Vagina (tissue), 2 donors: ENCODE measurements at regions not wholly inside any gene's neighbourhood (a gene's known extent, or its start where the extent isn't known, plus 50 kb on each side); places are given as distances from the start of the nearest gene placed in this dataset.
A peak's percentile ranks its signal among the peaks of the same experiment; 100 is the strongest.
"Not testable (repeated sequence)": the region's sequence is repeated elsewhere in the genome, so short reads cannot be mapped to it uniquely, and the experiment has no call there.

ENCODE experiments used
- DNase-seq, 2 donors: peaks; one replicate each; pipeline ENCODE4 v3.0.0-alpha.2; 2017; ENCODE audit errors: extremely low spot score in 2 of 2
- H3K27ac ChIP-seq: fragments of 200-600 bp; sonication (generic); one replicate; pipeline ENCODE4 v1.5.1; 2019
- H3K27me3 ChIP-seq: fragments of 200-600 bp; sonication (generic); one replicate; pipeline ENCODE4 v1.5.1; 2019
- H3K36me3 ChIP-seq, 2 donors: fragments of 200-600 bp; sonication (generic); one replicate each; pipeline ENCODE4 v1.5.1; 2017 to 2019
- H3K4me1 ChIP-seq: fragments of 200-600 bp; sonication (generic); one replicate; pipeline ENCODE4 v1.5.1; 2019
- H3K4me3 ChIP-seq, 2 donors: fragments of 200-600 bp; sonication (generic); 1 replicate in 1 of 2; 2 replicates in 1 of 2; pipeline ENCODE4 v1.5.1; 2016 to 2019
- H3K9me3 ChIP-seq: fragments of 200-600 bp; sonication (generic); one replicate; pipeline ENCODE4 v1.5.1; 2019
- CTCF ChIP-seq, 3 experiments: fragments of 450-650 bp in 2 of 3; fragments of 200-600 bp in 1 of 3; sonication (generic) in 1 of 3; IDR thresholded peaks; one replicate each; pipeline ENCODE4 v1.5.1; 2017 to 2019; ENCODE audit warnings: antibody characterized with exemption in 3 of 3, mild to moderate bottlenecking in 2 of 3, moderate library complexity in 2 of 3
- POLR2A ChIP-seq, 2 donors: fragments of 450-650 bp; IDR thresholded peaks; one replicate each; pipeline ENCODE4 v1.6.1; 2017; ENCODE audit warnings: antibody characterized with exemption in 2 of 2, mild to moderate bottlenecking in 2 of 2, moderate library complexity in 2 of 2
- POLR2AphosphoS5 ChIP-seq, 2 donors: sonication (generic); formaldehyde crosslinking; IDR thresholded peaks; one replicate each; pipeline ENCODE4 v1.9.0; 2017; ENCODE audit warnings: antibody characterized with exemption in 2 of 2, mild to moderate bottlenecking in 2 of 2, low read depth in 1 of 2; ENCODE audit not compliant: insufficient read depth in 1 of 2
- intact Hi-C: fragments of 100-400 bp; cut with DNase I; formaldehyde crosslinking; loops from one replicate; pipeline ENCODE4 v1.15.1; 2023

GRCh38 chr4:128654465-128654864, 155.0 kb upstream of the JADE1 start:
- Histone ChIP-seq H3K4me3 (peak overlapping the region in 1 of 2 donors; percentile 1), H3K4me1 (peaks cover 19% of the 10 kb centered on the region)
- intact Hi-C loops: no loop called here

GRCh38 chr4:128653527-128654444, 155.7 kb upstream of the JADE1 start:
- H3K27ac ChIP-seq: peak overlapping the region; percentile 60

More at GRCh38 chr4:128654465-128654864, 155.0 kb upstream of the JADE1 start:
- DNase-seq: no peak
- no peaks in the 10 kb centered on the region for H3K36me3 ChIP-seq
- no peaks in the 10 kb centered on the region for H3K9me3 ChIP-seq
- peak overlapping the region; percentile 60 for H3K27ac ChIP-seq
- no peaks in the 10 kb centered on the region for H3K27me3 ChIP-seq
- no peak for TF ChIP-seq POLR2AphosphoS5 (IDR thresholded peaks at IDR 0.05; ENCODE audit: insufficient read depth in 1 of 2, low read depth in 1 of 2)
- TF ChIP-seq CTCF (IDR thresholded peaks at IDR 0.05): no peak
- no peak for TF ChIP-seq POLR2A (IDR thresholded peaks at IDR 0.05)

GRCh38 chr4:128649575-128650205, 159.8 kb upstream of the JADE1 start:
- Histone ChIP-seq H3K27ac (no peak overlapping the region), H3K9me3 (no peaks in the 10 kb centered on the region), H3K4me3 (no peak overlapping the region), H3K27me3 (no peaks in the 10 kb centered on the region), H3K4me1 (peaks cover 4% of the 10 kb centered on the region), H3K36me3 (no peaks in the 10 kb centered on the region)
- TF ChIP-seq POLR2AphosphoS5 (IDR thresholded peaks at IDR 0.05; ENCODE audit: insufficient read depth in 1 of 2, low read depth in 1 of 2): no peak
- intact Hi-C loops: no loop called here
- no peak for DNase-seq

More at GRCh38 chr4:128653527-128654444, 155.7 kb upstream of the JADE1 start:
- TF ChIP-seq POLR2A (IDR thresholded peaks at IDR 0.05) (no peak), POLR2AphosphoS5 (IDR thresholded peaks at IDR 0.05; ENCODE audit: insufficient read depth in 1 of 2, low read depth in 1 of 2) (peak in 1 of 2 donors; percentile 79)
- Histone ChIP-seq H3K36me3 (no peaks in the 10 kb centered on the region), H3K27me3 (no peaks in the 10 kb centered on the region), H3K4me1 (peaks cover 12% of the 10 kb centered on the region), H3K4me3 (peak overlapping the region in 1 of 2 donors; percentile 1), H3K9me3 (no peaks in the 10 kb centered on the region)
- DNase-seq: no peak
- intact Hi-C loops: no loop called here

- Histone ChIP-seq H3K36me3 (no peaks in the 10 kb centered on the region), H3K4me3 (no peak overlapping the region), H3K4me1 (peaks cover 4% of the 10 kb centered on the region), H3K27ac (no peak overlapping the region), H3K9me3 (no peaks in the 10 kb centered on the region), H3K27me3 (no peaks in the 10 kb centered on the region)
- intact Hi-C loops: no loop called here
- TF ChIP-seq POLR2A (IDR thresholded peaks at IDR 0.05) (no peak), CTCF (IDR thresholded peaks at IDR 0.05) (no peak), POLR2AphosphoS5 (IDR thresholded peaks at IDR 0.05; ENCODE audit: insufficient read depth in 1 of 2, low read depth in 1 of 2) (no peak)
- DNase-seq: no peak
These were observed 160.3 kb upstream of the JADE1 start for GRCh38 chr4:128649161-128649560.

- intact Hi-C loops: no loop called here
These were observed 161.5 kb upstream of the JADE1 start for GRCh38 chr4:128648021-128648420.

GRCh38 chr4:128646893-128647292, 162.6 kb upstream of the JADE1 start:
- intact Hi-C loops, H3K27ac ChIP-seq, H3K36me3 ChIP-seq, H3K4me3 ChIP-seq, H3K4me1 ChIP-seq, H3K27me3 ChIP-seq, H3K9me3 ChIP-seq, DNase-seq: not testable (repeated sequence)

More at GRCh38 chr4:128648021-128648420, 161.5 kb upstream of the JADE1 start:
- DNase-seq: no peak
- Histone ChIP-seq H3K36me3 (no peaks in the 10 kb centered on the region), H3K27ac (no peak overlapping the region), H3K4me3 (no peak overlapping the region), H3K9me3 (no peaks in the 10 kb centered on the region), H3K4me1 (peaks cover 3% of the 10 kb centered on the region), H3K27me3 (no peaks in the 10 kb centered on the region)
- no peak for TF ChIP-seq CTCF (IDR thresholded peaks at IDR 0.05)
- TF ChIP-seq POLR2AphosphoS5 (IDR thresholded peaks at IDR 0.05; ENCODE audit: insufficient read depth in 1 of 2, low read depth in 1 of 2): no peak
- no peak for TF ChIP-seq POLR2A (IDR thresholded peaks at IDR 0.05)

- H3K4me3 ChIP-seq, H3K27me3 ChIP-seq, H3K27ac ChIP-seq, H3K36me3 ChIP-seq, intact Hi-C loops, H3K9me3 ChIP-seq, DNase-seq, H3K4me1 ChIP-seq: not testable (repeated sequence)
These were observed 164.5 kb upstream of the JADE1 start for GRCh38 chr4:128644693-128645654.

GRCh38 chr4:128644107-128644506, 165.4 kb upstream of the JADE1 start:
- H3K36me3 ChIP-seq, H3K9me3 ChIP-seq, H3K4me1 ChIP-seq, DNase-seq, H3K27me3 ChIP-seq, H3K4me3 ChIP-seq, H3K27ac ChIP-seq, intact Hi-C loops: not testable (repeated sequence)
